HEK293T (cell line): ENCODE measurements at regions not wholly inside any gene's neighbourhood (a gene's known extent, or its start where the extent isn't known, plus 50 kb on each side); places are given as distances from the start of the nearest gene placed in this dataset.

Source experiments
- ARNT ChIP-seq: fragments of 450-650 bp; IDR thresholded peaks from 2 replicates; pipeline ENCODE4 v1.6.1; 2017; ENCODE audit warnings: mild to moderate bottlenecking
- BHLHE40 ChIP-seq: fragments of 450-650 bp; IDR thresholded peaks from 2 replicates; pipeline ENCODE4 v1.6.1; 2016; ENCODE audit warnings: mild to moderate bottlenecking, moderate library complexity, borderline replicate concordance
- FOXK2 ChIP-seq: fragments of 450-650 bp; IDR thresholded peaks from 2 replicates; pipeline ENCODE4 v1.6.1; 2016; ENCODE audit warnings: mild to moderate bottlenecking
- HDGF ChIP-seq: fragments of 450-650 bp; IDR thresholded peaks from 2 replicates; pipeline ENCODE4 v1.6.1; 2017; ENCODE audit warnings: antibody characterized with exemption, borderline replicate concordance
- NFRKB ChIP-seq: fragments of 450-650 bp; IDR thresholded peaks from 2 replicates; pipeline ENCODE4 v1.6.1; 2016; ENCODE audit warnings: mild to moderate bottlenecking, moderate library complexity
- SP1 ChIP-seq: fragments of 450-650 bp; IDR thresholded peaks from 2 replicates; pipeline ENCODE4 v1.6.1; 2017

GRCh38 chr2:41580806-41581205 lies 467.0 kb upstream of the PKDCC start:
- TF ChIP-seq HDGF (no peak), BHLHE40 (no peak), NFRKB (no peak), SP1 (no peak), ARNT (no peak), FOXK2 (no peak)
